Left ventricle myocardium superior (tissue), 1 donor: ENCODE measurements at regions not wholly inside any gene's neighbourhood (a gene's known extent, or its start where the extent isn't known, plus 50 kb on each side); places are given as distances from the start of the nearest gene placed in this dataset.
"Not testable (repeated sequence)": the region's sequence is repeated elsewhere in the genome, so short reads cannot be mapped to it uniquely, and the experiment has no call there.

ENCODE experiments used
- ATAC-seq: fragments of 200-7000 bp; cut with Tn5 transposase; one replicate; pipeline ENCODE4 v1.9.1; 2020; ENCODE audit warnings: mild to moderate bottlenecking, moderate library complexity
- DNase-seq: peaks from one replicate; pipeline ENCODE4 v3.0.0-alpha.2; 2020
- intact Hi-C: fragments of 100-400 bp; cut with micrococcal nuclease; formaldehyde crosslinking; loops from one replicate; pipeline ENCODE4 v1.11.0; 2022
- donor health status: DM: no; HTN: yes; CAD: no; lungs with severe emphysema.

DNA sequence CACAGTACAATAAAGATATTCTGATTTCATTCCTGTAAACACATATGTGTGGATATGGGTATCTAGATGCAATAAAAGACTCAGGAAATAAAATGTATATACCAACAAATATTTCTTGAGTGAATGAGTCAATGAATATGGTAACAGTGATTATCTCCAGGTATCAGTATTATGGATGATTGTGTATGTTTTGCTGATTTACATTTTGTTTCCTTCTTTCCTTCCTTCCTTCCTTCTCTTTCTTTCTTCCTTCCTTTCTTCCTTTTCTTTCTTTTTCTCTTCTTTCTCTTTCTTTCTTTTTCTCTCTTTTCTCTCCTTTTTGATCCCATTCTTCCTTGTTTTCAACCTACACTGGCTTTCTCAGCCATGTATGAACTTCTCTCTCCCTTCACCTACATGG lies 85.3 kb upstream of the DLX6 start:
- intact Hi-C loops = no loop called here

DNA sequence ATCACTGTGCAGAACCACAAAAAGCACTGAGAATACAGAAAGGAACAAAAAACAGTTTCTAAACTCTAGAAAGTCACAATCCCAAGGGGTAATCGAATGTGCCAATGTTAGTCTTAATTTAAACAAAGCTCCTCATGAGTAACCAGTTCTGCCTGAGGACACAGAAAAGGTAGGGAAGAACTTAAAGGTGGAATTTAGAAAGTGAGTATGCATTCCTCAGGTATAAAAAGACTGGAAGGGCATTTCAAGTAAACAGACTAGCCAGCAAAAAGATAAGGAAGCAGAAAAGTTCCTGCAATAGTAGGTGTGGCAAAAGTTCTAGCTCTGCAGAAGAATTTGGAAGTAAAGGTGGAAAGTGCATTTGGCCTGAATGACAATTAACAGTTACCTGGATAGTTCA lies 84.6 kb upstream of the DLX6 start:
- ATAC-seq (no peak), DNase-seq (no peak)
- intact Hi-C loops = no loop called here

More for the DNA sequence above, 85.3 kb upstream of the DLX6 start:
- no peak for DNase-seq
- no peak for ATAC-seq

DNA sequence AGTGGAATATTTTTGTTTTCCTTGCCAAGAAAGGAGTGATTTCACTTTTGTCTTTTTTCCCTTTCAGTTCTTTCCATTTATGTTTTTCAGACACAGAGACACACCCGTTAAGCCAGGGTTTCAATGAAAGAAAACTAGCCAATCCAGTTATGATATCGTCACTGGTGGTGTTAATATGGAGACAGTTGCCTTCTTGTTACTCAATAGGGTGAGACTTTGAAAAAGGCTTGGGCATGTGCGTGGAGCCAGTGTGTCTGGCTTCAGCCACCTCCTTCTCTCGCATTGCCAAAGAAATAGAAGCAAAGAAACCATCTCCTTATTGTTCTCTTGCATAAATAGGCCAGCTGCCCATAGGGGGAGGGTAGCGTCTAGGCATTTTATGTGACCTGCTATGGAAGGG lies 84.1 kb upstream of the DLX6 start:
- intact Hi-C loops = no loop called here
- DNase-seq (no peak), ATAC-seq (no peak)

DNA sequence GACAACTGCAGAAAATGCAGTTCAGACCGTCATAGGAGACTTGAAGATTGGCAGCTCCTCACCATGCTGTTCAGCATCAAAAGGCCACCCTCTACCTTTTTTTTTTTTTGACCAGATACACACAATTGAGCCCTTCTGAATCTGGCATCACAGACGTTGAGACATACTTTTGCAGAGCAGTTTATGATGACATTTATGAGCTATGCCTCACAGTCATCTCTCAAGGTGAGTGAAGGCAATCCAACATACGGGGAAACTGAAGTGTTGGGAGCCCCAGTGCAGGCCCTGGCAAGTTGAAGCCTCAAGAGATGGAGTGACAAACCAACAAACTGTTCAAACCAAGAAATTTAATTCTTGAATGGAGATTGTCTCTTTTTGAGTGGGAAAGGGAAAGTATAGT lies 83.6 kb upstream of the DLX6 start:
- DNase-seq (no peak), ATAC-seq (no peak)
- intact Hi-C loops = no loop called here

DNA sequence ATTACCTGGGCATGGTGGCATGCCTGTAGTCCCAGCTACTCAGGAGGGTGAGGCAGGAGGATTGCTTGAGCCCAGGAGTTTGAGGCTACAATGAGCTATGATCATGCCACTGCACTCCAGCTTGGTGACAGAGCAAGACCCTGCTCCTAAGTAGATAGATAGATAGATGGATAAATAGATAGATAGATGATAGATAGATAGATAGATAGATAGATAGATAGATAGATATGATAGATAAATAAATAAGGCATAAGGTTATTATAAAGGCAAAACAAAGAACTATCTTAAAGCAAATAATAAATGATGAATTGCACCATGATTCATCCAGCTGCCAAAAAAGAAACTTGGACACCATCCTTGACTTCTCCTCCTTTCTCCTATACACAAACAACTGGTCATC lies 82.0 kb upstream of the DLX6 start:
- intact Hi-C loops, ATAC-seq, DNase-seq: not testable (repeated sequence)

DNA sequence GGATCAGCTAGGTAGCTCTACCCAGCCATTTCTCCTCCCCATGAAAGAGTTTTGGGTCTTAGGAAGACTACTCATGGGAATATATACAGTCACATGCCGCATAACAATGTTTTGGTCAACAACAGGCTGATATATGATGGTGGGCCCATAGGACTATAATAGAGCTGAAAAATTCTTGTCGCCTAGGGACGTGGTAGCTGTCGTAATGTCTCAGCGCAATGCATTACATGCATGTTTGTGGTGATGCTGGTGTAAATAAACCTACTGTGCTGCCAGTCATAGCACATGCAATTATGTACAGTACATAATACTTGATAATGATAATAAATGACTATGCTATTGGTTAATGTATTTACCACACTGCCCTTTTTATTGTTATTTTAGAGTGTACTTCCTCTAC lies 78.2 kb upstream of the DLX6 start:
- ATAC-seq (no peak), DNase-seq (no peak)
- intact Hi-C loops = no loop called here

DNA sequence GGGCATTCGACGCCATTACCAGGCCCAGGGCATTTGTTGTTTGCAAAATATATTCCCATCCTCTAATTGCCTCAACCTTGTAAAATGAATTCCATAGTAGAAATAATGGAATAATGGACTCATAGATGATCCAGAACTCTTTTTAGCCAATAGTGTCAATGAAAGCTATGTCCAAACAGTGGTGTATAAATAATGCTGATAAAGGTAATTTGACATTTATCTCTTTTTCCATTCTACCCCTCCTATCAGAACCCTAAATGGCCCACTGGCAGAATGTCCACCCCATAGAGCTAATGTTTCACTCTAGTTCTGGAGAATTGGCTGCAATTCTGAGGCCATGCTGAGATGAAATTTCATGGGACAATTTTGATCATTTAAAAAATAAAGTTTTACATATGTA lies 76.4 kb upstream of the DLX6 start:
- intact Hi-C loops = no loop called here
- DNase-seq (no peak), ATAC-seq (no peak)

DNA sequence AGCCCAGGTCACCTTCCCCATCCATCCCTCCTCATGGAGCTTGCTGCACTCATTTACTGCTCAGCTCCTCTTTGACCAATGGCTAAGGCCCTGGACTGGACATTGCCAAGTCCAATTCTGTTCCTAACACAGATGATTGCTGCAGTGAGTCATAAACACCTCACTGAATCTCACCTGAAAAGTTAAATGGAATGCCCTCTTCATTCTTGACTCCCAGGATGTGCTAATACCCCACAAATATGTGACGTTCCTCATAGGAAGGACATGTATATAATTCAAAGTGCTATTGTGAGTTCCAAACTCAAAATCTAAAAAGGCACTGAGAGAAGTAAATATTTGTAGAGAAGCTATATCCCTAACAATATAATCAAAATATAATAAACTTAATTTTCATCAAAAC lies 73.5 kb upstream of the DLX6 start:
- DNase-seq (no peak), ATAC-seq (no peak)
- intact Hi-C loops = no loop called here

DNA sequence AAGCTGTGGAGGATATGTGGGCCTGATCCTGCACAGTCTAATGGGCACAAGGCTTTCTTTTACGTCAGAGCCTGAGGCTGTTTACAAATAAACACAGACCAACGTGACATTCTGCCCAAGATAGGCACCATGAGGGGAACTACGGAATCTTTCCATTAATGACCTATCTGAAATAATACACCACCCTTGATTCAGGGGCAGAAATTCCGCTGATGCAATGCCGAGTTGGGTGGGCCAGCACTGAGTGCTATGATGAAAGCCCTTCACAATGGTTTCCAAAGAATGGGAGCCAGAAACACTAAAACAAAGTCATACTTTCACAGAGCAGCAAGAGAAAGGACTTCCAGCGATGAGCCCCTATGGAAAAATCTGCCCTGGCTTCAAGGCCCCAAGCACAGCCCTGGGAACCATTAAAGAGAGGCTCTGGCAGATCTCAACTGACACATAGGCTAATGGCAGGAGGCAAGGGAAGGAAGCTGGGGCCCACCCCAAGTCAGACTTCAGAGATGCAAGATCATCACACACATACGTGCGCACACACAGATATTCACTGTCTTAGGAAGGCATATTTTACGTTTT lies 72.2 kb upstream of the DLX6 start:
- no peak for ATAC-seq
- no peak for DNase-seq
- intact Hi-C loops = no loop called here

DNA sequence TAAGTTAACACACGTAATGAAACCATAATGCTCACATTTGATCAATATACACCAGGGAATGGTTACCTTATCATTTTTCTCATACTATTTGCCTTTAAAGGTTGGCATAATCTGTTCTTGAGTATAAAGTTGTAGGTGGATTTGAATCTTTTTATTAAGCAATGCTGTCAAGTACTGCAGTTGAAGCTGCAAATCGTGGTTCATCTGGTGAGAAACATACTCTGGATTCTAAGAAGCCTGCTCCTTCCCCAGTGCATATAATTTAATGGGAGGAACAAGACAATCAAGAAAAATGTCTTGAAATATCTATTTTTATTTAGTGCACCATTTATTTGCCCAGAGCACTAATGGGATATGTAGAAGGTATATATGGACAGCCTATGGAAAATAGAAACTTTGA lies 68.7 kb upstream of the DLX6 start:
- intact Hi-C loops = no loop called here
- no peak for DNase-seq

DNA sequence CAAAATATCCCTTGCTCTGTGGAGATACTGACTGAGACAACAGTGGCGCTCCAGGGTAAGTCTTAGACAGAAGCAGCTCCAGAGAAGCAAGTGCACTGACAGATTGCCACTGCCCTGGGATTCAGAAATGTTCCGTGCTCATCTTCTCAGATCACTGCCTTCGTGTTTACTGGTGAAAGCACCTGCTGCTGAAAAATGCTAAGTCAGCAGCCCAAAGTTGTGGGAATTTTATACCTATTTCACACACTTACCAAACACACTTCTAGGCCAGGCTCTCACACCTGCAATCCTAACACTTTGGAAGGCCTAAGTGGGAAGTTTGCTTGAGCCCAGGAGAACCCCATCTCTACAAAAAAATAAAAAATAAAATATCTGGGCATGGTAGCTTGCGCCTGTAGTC lies 63.2 kb upstream of the DLX6 start:
- intact Hi-C loops = no loop called here
- no peak for ATAC-seq
- no peak for DNase-seq

More for the DNA sequence above, 68.7 kb upstream of the DLX6 start:
- no peak for ATAC-seq

DNA sequence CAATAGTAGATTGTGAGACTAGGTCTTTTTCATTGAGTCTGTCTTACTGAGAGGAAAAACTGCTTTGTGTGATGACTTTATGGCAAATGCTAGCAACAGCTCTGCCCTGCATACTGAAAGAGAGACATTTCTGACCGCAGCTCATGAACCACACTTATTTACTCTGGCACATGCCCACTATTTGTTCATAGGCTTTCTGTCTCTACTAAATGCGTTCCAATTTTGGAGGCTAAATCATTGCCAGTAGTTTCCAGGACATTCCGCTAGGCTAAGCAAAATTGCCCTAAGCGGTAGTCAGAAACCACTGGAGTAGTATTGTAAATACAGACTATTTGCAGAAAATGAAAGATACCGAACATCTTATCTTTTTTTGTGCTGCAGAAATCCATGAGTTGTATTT lies 55.6 kb upstream of the DLX6 start:
- DNase-seq (no peak), ATAC-seq (no peak)
- intact Hi-C loops = no loop called here

DNA sequence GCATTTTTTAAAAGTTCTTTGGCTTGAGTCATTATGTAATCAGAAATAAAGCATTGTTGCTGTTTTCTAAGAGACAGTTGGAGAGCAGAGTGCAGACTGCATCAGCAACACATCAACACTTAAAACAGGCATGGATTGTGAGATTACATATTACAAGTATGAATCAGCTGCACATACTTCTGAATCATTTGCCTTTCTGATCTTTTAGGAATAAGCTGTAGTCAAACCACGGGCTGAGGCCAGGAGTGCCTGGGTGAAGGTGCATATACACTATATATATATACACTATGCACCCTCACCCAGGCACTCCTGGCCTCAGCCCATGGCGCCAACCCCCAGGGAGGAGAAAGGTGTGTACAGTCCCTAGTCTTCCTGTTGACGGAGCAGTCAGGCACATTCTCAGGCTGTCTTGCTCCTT lies 52.4 kb upstream of the DLX6 start:
- no peak for ATAC-seq

DNA sequence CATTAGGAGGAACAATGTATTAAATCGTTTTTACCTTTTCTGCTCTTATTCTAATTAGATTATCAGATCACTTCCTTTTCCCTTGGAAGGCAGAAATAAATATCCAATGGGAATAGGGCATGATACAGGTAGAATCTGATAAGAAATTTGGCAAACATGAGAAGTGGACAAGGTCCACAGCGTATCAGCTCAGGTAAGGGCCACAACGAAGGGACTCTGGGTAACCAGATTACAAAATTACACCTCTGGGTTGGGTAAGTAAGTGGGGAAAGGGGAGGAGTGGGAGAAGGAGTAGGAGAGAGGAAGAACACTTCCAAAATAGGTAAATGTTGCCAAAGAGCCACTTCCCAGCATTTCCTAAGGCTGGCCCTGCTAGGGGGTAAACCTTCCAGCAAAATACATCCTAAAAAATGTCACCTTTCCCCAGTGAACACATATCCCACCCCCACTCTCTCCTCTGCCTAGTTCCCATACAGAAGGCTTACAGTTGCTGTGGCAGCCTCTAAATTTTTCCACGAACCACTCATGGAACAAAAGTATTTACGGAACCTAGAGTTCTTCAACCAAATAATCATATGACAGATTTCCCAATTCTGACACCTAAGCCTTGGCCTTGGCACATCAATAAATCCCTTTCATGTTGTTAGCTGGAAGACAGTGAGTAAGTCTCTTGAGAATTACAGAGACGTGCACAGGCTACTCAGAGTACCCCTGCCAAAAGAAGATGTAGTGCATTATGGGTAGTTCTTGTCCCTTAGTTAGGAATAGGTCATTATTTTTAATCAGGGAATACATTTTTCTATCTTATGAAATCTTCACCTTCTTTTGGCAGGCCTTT lies 51.5 kb upstream of the DLX6 start:
- intact Hi-C loops = no loop called here
- ATAC-seq = no peak
- DNase-seq = no peak

More for the DNA sequence above, 52.4 kb upstream of the DLX6 start:
- no peak for DNase-seq
- intact Hi-C loops = no loop called here
